TTC549 (cell line): ENCODE measurements at regions not wholly inside any gene's neighbourhood (a gene's known extent, or its start where the extent isn't known, plus 50 kb on each side); places are given as distances from the start of the nearest gene placed in this dataset.
"Not testable (repeated sequence)": the region's sequence is repeated elsewhere in the genome, so short reads cannot be mapped to it uniquely, and the experiment has no call there.

ENCODE experiments used
- FAIRE-seq: peaks from 2 replicates; lab custom pipeline; 2012; peaks lifted over from hg19 to GRCh38; lab: Jason Lieb, UNC

- FAIRE-seq = no peak
These were observed 268.5 kb downstream of the SH3BP4 start for GRCh38 chr2:235220331-235220730.

DNA sequence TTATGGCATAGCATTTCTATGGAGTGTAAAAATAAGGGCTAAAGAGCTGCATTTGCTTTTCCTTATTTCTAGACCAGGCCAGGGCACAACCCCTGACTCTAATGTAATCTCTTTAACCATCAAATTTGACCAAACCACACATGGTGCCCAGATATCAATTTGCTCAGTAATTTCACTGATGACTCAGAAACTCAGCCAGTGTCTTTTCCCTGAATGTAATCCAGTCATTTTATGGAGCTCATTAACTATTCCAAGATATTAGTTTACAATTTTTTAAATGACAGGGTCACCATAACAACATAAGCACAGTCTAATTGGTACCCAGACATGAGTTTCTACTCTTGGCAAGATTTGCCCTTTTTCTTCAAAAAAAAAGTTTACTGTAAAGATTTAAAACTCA, 270.8 kb upstream of the AGAP1 start:
- no peak for FAIRE-seq

DNA sequence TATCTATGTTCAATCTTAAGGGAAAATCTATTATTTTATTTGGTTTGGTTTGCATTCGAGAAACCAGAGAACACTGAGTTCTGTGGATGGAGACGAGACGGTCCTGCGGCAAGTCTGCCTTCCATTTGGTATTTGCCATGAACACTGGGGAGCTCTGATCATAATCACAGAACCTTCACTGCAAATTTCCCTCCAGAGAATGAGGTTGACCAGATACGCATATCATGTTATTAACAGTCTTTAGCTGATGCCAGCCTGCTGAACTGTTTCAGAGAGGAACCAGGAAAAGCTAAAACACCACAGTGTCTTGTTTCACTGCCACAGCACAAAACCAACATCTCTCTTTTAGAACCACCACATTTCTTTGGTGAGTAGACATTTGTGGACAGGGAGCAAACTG, 269.4 kb upstream of the AGAP1 start:
- FAIRE-seq = no peak

DNA sequence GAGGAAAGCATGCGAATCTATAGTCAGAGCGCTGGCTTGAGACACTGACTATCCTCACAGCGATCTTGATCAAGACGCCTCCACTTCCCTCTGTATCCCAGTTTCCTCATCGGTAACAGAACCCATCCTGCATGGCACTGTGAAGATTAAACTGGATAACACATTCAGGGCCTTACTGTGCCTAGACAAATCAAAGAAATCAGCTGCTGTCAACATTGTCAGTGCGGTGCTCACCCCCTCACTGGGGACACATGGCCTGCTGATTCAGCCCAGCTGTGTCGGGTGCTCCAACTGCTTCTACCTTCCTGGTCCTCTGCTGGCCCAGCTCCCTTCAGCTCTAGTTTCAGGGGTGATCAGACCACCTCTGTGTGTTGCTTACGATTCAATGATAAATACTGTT, 268.6 kb upstream of the AGAP1 start:
- FAIRE-seq = no peak

DNA sequence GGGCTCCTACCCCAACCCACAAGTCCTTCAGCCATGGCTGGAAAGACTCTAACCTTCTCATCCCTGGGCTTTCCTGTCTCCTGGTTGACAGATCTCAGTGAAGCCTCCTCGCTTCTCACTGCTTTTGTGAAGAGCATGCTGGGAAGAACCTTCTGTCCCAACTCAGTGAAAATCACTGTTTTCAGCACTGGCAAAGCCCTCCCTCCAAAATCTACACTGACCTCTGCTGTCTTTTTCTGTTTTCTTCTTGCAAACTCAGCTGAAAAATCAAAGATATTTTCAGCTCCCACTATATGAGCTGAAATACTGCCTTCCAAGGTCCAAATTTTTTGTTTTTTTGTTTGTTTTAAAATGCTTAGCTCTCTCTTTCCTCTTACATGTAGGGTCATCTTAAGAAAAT, 266.3 kb upstream of the AGAP1 start:
- no peak for FAIRE-seq

- FAIRE-seq = not testable (repeated sequence)
These were observed 265.4 kb upstream of the AGAP1 start for GRCh38 chr2:235228422-235228821.

DNA sequence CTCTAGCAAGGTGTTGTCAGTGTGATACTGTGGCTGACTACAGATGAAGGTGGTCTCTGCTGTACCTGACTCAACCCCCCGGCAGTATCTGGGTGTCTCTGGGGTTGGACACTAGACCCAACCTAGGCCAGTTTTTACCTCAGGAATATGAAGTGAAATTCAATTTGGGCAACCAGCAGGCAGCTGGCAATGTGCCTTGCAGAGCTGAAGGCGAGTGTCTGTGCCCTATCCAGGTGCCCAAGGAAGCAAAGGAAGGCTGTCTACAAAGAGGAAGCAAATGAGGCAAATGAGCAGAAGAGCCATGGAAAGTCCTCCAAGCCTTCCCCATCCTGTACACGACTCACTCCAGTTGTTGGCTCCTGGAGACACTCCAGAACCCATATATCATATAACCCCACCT, 264.6 kb upstream of the AGAP1 start:
- FAIRE-seq = no peak

DNA sequence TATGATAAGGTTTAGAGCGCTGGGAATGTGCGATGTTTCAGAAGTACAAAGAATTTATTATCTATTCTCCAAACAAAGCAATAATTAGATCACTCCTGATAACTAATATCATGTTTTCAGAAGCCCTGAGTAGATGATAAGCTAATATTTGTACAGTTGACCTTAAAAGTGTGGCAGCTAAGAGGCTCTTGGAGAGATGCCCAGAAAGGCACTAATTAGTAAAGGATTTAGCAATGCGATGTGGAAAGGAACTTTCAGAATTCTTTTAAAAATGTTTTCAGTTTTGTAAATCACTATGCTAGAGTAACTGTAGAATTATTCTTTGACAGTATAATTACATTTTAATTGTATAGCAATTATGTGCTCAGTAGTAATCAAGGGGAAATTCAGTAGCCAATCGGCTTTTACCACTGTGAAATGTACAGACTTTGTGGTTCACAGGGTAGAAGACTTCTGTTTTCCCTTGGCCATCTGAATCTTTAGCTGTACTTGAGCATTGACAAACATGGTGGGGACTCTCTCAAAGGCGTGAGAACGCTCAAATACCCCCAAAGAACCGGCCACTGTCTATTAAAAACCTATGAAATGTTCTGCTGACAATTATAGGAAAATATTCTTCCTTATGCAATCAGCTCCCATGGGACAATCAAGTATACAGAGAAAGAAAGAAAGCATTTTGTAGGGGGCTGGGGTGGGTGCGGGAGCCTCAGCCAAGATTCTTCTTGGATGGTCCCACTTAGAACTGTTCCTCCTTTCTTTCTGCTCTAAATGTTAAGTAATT, 262.8 kb upstream of the AGAP1 start:
- no peak for FAIRE-seq

- FAIRE-seq = no peak
These were observed 261.1 kb upstream of the AGAP1 start for GRCh38 chr2:235232449-235233433.

DNA sequence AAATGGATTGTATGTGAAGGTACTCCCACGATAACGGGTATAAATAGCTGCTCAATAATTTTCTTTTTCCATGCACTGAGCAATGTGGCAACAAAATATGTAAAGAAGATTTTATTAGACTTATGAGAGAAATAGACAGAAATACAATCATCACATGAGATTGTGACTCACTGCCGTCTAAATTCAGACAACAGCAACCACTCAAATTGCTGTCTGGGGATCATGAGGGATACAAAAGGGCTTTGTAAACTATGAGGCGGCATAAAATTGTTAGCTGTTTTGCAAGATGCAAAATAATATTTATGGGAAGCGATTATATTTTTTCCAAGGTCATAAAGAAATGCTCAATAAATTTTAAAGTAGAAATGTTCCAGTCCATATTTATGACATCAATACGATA, 259.1 kb upstream of the AGAP1 start:
- no peak for FAIRE-seq

DNA sequence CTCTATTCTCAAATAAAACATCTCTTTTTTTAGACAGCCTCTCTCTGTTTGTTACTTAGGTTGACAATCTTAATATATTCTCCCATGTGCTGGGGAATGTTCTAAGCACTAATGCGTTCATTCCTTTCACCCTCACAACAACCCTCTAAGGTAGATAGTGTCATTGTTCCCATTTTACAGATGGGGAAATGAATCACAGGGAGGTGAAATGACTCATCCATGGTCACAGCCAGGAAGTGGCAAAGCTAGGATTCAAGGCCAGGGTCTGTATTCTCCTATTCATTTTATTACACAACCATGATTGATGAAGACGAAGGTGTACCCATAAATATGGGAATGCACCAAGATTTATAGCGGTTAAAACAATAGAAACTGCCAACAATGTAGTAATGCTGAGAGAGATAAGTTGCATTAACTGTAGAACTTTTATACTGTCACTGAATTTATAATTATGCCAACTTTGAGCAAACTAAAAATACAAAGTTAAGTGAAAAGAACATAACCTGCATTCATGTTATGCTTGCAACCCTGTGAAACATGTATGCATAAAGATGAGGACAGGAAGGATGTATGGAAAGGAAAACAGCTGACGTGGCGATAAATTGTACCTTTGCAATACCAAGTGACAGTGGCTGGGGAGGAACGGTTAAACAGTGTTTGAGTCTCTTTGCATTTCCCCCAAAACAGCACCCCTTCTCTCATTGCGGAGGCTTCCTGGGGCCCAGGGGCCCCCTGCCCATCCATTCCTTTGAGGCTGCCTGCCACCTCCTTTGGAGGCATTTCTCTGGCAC, 257.7 kb upstream of the AGAP1 start:
- no peak for FAIRE-seq

GRCh38 chr2:235238537-235238936, 255.3 kb upstream of the AGAP1 start:
- FAIRE-seq = no peak

GRCh38 chr2:235240574-235240973, 253.3 kb upstream of the AGAP1 start:
- no peak for FAIRE-seq

- no peak for FAIRE-seq
These were observed 249.3 kb upstream of the AGAP1 start for GRCh38 chr2:235244255-235245220.

DNA sequence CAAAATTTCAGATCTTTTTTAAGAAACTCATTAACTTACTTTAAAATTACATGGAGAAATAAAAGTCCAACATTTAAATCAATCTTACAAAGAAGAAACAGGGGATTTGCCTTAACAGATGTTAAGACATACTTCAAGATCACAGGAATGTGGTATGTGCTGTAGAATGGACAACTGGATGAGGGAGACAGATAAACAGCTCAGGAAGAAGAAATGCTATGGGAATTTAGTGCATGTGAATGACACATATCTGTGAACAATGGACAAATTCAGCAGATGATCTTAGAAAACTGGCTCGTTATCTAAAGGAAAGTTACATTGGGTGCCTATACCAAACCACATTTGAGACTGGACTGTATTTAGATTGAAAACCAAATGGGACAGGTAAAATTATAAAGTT, 246.8 kb upstream of the AGAP1 start:
- FAIRE-seq = no peak

GRCh38 chr2:235255693-235256092, 238.2 kb upstream of the AGAP1 start:
- FAIRE-seq = no peak

DNA sequence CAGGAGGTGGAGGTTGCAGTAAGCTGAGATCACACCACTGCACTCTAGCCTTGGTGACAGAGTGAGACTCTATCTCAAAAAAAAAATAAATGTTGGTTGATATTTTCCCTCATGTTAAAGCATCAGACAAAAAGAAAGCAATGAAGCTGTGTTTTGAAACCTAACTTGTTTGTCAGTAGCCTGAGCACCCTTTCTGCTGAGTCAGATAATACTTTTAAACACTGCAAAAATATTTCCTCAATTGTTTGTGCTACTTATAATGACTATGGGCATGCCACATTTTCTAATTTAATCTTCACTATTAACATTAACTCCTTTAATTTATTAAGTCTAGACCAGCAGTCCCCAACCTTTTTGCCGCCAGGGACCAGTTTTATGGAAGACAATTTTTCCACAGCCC, 236.3 kb upstream of the AGAP1 start:
- no peak for FAIRE-seq

- FAIRE-seq = no peak
These were observed 231.1 kb upstream of the AGAP1 start for GRCh38 chr2:235262750-235263149.

DNA sequence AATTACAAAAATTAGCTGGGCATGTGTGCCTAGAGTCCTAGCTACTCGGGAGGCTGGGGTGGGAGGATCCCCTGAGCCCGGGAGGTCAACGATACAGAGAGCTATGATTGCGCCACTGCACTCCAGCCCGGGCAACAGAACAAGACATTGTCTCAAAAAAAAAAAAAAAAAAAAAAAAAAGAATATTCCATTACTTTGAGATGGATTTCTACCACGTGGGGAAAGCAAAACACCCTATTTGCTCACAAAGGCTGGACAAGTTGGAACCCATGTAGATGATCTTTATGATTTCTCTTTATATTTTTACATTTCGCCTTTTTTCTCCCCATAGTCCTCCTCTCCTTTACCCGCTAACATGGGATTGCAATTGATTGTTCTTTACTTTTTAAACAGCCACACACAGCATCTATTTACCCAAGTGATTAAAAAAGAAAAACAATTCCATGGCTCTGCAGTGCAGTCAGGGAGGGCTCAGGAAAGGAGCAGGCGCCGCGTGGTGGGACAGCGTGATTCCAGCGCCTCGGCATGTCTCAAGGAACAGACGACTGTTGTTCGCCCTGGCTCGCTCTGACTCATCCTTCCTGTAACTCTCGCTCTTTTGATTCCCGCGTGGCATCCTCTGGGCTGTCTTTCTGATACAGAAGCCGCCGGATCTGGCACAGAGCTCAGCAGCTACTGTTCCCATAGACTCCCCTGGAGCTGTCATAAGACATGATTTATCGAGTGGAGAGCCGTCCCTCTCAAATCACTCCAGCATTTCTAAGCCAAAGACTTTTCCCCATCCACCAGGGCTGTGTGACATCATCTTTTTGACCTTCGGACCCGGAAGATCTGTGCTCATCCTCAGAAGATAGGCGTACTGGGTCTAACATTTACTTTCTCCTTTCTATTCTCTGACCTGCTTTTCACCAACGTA, 230.4 kb upstream of the AGAP1 start:
- no peak for FAIRE-seq

DNA sequence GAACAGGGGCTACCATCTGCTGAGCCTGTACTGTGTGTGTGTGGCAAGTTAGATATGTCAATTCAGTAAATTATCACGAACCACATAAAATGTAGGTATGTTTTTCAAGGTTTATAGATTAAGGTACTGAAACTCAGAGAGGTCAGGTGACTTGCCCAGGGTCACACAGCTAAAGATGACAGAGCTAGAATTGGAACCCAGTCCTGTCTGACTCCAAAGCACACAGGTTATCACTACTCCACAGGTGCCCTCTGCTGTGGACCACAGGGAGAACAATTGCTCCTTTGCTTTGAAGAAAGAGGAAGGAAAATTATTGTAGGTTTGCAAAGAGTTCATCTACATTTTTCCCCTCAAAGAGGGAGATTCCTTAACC, 229.7 kb upstream of the AGAP1 start:
- no peak for FAIRE-seq
